HG02970 (cell line): ENCODE measurements at regions not wholly inside any gene's neighbourhood (a gene's known extent, or its start where the extent isn't known, plus 50 kb on each side); places are given as distances from the start of the nearest gene placed in this dataset.
"Not testable (repeated sequence)": the region's sequence is repeated elsewhere in the genome, so short reads cannot be mapped to it uniquely, and the experiment has no call there.

Experiments used
- ATAC-seq: cut with Tn5 transposase; IDR thresholded peaks from one replicate; pipeline ENCODE4 v1.9.1; 2021; ENCODE audit warnings: mild to moderate bottlenecking, moderate library complexity, moderate number of reproducible peaks; ENCODE audit not compliant: unreplicated experiment, low FRiP score

DNA sequence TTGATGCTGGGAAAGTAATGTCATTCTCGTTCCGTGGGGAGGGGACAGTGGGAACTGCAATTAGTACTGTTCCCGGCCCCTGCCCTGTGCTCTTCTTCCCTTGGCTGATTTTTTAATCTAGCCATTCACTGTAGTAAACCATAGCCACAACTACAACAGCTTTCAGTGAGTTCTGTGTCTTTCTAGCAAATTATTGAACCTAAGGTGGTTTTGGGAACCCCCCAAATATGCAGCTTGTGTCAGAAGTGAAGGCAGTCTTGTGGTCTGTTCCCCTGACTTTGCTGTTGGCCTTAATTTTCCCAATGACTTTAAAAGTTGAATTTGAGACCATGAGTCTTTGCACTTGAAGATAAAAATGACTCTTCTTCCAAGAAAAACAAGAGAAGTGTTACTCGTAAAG is 114.3 kb upstream of the ETV6 start:
- ATAC-seq, result no peak

DNA sequence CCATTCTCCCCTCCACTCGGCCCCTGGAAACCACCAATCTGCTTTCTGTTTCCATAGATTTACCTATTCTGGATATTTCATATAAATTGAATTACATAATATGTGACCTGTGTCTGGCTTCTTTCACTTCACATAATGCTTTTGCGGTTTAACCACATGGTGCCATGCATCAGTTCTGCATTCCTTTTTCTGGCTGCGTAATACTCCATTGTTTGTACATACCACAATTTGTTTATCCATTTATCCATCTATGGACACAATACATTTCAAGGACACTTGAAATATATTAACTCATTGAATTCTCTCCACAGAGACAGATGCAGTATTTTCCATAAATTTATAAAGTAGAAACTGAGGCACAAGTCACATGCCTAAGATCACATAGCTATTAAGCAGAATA is 110.3 kb upstream of the ETV6 start:
- no peak for ATAC-seq

DNA sequence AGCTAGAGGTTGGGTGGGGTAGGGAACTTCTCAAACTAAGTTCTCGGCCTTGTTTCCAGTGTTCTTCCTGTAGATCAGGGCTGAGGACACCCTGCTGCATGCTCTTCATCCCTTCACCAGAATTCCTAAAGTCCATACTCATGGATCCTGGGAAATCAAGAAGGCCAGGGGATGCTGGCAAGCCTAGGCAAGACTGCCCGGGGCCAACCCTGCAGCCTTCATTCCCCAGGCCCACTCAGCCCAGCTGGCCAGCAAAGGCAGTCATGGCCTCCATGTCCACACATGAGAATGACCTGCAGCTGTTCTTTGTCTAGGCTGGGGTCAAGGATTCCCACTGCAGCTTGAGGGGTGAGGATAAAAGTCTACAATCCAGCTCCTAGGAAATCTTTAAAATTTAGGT is 109.3 kb upstream of the ETV6 start:
- no peak for ATAC-seq

DNA sequence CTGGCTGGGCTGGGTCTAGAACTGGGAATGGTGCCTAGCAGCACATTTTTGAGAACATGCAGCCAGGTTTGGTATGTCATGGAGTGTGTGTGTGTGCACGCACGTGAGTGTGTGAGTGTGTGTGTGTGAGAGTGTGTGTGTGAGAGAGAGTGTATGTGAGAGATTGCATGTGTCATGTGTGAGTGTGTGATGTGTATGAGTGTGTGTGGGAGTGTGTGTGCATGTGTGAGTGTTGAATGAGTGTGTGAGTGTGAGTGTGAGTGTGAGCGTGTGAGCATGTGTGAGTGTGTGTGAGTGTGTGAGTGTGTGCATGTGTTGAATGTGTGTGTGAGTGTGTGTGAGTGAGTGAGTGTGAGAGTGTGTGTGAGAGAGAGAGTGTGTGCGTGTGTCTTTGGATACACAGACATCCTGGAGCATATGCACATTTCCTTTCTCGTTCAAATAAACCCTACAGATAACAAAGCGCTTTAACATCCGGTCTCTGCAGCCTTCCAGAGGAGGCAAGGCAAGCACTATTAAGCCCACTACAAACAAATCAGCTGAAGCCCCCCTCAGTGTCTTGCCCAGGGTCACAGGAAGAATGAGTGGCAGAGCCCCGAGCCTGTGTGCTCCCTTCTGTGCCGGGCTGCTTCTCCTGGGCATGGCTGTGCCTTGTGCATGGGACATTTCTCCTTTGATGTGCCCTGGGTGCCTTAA is 108.7 kb upstream of the ETV6 start:
- no peak for ATAC-seq

DNA sequence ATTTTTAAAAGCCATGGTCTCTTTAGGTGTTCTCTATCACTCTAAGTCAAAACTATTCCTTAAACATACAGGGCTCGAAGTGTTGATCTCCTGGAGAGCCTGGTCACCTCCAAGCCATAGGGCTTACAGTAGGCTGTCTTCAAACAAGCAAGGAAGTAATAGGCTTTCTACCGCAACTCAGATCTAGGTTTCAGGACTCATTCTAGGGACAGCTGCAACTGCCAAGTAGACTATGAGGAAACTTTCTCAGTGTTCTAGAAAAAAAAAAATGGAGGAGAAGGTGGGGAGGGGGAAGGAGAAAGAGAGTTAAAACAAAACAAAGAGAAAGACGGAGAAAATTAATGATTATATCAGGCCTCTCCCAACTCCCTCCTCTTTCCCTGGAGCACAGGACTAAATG is 106.9 kb upstream of the ETV6 start:
- ATAC-seq, result no peak

DNA sequence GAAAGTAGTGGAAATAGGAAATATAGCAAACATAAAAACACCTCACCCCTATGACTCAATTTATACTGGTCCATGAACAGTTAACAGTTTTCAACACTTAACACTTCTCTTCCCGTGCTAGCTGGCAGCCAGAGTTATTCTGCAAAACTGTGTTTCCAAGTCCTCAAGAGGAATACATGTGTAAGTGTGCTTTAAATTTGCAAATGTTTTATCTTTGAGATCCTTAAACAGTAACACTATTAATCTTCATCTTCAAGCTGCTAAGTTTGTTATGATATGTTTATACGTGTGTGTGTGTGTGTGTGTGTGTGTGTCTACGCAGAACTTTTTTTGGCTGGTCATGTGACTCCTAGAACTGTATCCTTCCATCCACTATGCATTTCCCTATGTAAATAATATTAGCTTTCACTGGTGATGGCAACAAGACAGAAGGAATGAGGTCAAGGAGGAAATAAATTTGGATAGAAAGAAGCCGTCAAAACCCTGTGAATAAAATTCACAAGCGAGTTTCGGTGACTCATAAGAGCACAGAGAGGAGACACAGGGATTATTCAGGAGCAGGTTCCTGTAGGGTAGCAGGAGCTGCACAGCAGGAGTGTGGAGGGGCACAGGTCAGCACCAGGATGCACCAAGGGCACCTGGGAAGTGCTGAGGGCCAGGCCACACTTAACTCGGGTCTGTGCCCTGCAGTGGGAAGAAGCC is 105.9 kb upstream of the ETV6 start:
- no peak for ATAC-seq

DNA sequence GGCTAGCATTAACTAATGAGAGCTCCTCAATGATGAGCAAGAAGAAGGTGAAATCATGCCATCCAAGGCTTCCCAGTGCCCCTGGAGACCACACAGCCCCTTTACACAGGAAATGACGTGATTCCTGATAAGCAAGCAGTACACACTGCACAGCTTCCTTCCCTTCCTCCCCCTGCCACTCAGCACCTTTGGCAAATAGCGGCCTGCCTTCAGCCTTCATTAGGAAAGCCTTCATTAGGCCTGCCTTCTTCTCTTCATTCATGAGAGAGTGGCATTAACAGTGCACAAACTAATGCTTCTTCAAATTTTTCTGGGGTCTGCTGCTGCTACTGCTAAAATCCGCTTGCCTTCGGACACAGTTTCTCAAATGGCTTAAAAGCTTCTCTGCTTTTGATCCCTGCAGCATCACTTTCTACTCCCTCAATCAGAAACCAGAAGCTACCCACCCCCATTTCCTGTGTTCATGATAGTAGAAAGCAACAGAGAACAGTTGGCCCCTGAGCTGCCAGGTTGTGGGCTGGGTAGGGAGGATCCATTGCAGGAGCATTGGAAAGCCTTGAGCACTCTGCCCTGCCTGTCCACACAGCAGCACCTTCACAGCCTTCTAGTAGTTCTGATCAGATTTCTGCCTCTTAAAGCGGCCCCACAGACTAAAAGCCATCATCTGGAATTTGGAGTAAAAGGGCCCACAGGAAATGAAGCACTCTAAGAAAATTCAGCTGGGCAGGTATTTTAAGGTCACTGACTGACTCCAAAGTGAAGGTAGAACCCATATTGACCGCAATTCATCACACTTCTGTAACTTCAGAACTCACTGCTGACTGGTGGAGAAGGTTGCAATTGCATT is 103.8 kb upstream of the ETV6 start:
- peak; percentile 66 for ATAC-seq

DNA sequence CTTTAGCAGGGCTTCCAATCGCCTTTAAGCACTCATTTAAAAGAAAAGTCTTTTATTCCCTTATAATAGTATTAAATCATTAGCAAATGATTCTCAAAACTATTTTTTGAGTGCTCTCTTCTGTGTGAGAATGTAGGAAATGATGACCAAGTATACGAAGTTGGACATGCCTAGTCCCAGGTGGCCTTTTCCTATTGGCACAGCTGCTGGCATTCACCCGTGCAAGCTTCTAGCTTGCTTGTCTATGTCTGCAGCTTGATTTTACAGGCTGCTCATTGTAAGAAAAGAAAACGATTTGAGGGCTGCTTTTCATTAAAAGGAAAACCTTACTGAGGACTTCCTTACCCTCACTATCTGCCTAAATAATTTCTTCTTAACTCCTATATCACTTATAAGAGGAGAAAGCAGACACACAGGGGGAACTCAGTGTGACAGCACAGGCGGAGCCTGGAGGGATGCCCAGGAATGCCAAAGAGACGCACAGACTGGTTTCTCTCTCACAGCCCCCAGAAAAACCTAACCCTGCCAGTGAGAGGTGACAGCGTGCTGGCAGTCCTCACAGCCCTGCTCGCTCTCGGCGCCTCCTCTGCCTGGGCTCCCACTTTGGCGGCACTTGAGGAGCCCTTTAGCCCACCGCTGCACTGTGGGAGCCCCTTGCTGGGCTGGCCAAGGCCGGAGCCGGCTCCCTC is 102.7 kb upstream of the ETV6 start:
- not testable (repeated sequence) for ATAC-seq

DNA sequence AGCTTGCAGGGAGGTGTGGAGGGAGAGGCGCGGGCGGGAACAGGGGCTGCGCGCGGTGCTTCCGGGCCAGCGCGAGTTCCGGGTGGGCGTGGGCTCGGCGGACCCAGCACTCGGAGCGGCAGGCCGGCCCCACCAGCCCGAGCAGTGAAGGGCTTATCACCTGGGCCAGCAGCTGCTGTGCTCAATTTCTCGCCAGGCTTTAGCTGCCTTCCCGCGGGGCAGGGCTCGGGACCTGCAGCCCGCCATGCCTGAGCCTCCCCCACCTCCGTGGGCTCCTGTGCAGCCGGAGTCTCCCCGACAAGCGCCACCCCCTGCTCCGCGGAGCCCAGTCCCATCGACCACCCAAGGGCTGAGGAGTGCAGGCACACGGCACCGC is 102.2 kb upstream of the ETV6 start:
- not testable (repeated sequence) for ATAC-seq

DNA sequence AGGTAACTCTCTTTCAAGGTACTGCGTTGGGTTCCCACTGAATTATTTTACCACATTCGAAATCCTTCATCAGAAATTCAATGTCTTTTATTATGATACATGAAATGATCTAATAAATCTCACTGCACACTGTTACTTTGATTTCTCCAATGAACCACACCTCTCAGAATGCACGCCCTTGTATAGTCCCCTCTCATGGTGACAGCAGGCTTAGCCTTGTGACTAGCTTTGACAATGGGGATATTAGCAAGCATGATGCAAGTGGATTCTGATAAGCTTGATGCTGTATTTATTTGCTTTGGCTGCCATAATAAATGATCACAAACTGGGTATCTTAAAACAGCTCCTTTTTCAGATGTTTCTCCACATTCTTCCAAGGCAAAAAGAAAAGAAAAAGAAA is 100.4 kb upstream of the ETV6 start:
- no peak for ATAC-seq

DNA sequence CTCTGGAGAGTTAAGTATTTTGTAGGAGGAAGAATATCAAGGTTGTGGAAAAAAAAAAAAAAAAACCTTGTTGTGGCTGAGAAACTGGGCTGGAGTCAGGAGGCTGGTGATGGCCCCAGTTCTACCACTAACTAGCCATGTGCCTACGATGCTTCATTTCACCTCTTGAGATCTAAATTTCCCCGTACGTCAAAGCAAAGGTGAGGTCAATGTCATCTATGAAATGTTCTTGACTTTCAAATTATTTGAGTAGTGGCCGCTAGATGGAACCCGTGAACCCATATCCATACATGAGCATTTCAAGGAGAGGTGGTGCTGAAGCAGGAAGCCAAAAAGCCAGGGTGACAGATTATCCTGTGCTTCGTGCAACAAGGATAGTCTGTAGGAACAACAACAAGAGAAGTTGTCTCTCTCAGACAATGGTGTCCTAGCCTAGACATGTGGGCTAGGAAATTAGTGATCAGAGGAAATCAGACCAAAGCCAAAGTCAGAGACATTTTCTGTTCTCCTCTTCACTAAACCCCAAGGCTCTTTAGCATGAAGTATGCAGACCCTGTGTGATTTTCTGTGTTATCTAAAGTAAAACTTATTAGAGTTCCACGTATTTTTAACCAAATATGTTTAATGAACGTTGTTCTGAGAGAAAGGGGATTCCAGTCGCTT is 95.5 kb upstream of the ETV6 start:
- no peak for ATAC-seq

DNA sequence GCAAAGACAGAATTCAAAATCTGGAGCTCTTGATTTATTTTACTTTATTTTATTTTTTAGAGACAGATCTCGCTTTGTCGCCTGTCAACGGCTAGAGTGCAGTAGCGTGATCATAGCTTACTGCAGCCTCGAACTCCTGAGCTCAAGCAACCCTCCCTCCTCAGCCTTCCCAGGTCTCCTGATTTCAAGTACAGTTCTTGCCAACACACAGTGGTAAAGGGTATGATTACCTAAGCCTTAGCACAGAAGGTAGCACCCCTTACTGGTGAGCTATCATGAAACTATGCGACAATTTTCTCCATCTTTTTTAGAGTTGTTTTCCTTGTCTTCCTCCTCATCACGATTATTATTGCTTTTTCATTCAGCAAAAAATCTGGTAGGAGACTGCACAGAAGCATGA is 94.3 kb upstream of the ETV6 start:
- no peak for ATAC-seq

DNA sequence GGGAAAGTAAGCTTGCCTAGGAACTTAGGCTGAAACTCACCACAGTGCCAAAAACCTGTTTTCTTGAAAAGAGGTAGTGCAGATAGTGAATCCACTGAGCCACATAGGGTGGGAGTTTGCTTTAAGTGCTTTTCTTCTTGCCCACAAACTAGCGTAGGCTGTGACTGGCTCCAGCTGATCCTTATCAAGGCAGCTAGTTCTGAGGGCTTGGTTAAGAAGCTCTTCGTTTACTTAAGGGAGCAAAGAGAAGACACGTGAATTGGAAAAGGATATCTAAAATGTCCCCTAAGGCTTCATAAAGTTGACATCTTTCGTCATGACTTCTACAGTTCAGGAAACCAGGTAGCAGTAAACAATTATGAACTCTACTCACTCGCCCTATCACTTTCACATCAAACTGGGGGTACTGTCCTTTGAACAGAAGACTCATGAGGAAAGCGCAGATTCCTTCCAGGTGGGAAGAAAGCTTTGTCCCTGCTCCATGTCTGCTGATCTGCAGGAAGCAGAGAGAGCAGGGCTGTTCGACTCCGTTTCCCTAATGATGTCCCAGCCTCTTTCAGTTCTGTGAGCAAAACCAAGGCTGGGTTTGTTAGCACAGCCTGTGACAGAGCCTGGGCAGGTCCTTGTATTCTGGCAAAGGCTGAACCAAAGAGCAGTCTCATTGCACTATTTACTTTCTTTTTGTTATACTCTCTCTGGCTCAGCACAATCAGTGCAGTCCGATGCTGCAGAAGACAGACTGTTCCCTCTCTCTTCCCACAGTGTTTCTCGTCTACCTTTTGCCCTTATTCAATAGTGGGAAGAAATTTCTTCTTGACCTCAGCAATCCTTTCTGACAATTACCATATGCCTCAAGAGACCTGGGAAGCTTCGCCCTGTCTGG is 93.5 kb upstream of the ETV6 start:
- no peak for ATAC-seq

DNA sequence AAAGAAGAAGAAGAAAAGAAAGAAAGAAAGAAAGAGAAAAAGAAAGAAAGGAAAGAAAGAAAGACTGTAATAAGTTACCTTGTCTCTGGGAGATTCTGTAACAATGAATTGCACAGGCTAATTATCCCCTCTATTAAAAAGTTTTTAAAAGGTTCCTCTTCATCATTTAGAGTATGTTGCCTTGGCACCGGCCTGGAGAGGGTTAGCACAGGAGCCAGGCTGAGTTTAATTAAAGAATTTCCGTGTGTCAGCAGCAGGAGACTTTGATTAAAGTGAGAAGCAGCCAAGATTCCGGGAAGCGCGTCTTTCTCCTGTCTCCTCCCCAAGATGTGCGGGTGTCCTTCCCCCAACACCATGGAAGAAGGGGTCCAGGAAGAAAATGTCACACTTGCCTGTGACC is 92.8 kb upstream of the ETV6 start:
- no peak for ATAC-seq

DNA sequence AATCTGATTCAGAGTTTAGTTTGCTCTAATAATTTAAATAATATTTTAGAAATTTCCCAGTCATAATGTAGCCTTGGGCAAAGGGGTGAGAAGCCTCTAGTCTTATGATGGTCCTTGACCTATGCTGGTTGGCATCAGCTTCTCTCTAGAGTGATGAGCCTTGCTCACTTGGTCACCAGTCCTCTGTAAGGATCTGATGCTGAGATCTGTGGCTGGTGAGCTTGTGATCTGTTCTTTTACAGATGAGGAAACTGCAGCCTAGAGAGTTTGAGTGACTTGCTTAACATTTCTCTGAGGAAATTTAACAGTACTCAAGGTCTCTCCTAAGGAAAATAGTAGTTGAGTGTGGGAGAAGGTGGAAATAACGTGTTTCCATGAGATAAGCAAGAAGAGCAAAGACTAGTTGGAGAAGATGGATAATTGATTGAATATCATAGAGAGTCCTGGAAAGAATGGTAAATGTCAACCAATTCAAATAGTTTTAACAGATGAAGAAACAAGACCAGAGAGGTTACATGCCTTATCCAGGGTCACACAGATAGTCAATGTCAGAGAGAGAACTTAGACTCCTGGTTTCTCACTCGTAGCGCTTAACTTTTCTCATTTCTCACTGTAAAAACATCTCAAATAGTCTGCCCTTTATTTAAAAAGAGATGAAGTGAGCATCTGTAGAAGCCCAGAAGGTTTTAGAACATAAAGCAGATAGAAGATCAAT is 89.7 kb upstream of the ETV6 start:
- ATAC-seq, result no peak

DNA sequence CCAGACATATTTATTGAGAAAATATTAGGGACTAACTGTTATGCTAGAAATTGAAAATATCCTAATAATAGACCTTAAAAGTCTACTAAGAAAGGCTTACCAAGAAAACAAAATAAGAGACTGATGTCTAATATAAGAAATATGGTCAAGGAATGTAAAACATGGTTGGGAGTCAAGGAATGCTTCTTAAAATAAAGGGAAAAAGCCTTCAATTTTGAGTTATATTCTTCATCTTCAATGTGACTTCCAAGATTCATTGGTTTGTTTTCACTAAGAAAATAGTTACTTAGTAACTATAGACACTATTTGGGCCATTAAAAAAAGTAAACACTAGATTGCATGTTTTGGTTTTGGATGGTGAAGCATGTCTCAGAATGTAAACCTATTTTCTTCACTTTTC is 88.1 kb upstream of the ETV6 start:
- ATAC-seq, result no peak

DNA sequence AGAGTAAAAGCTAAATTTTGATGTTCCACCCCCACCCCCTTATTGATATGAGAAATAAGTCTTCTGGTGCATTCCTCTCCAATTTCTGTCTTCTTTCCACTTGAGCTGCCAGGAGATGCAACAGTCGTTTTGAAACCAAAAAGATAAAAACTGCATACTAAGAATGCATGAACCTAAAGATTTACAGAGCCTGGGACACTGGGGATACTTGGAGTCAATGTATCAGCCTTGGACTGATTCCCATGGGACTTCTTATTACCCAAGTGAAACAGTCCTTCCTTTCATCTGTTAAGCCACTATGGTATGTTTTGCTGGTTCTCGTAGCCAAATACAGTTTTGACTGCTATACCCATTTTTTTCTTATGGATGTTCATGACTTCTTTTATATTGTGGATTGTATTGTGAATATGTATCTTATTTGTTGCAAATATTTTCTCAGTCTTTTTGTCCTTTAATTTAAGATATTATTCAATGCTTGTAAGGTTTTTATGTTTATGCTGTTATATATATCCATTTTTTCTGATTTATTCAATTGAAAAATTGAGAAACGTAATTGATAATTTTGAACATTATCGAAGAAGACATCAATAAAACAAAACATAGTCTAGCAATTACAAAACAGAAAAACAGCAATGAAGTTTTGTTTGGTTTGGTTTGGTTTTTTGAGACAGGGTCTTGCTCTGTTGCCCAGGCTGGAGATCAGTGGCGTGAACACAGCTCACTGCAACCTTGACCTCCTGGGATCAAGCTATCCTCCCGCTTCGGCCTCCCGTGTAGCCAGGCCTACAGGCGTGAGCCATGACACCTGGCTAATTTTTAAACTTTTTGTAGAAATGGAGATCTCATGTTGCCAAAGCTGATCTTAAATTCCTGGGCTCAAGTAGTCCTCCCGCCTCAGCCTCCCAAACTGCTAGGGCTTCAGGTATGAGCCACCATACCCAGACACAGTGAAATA is 85.4 kb upstream of the ETV6 start:
- no peak for ATAC-seq
